LoVo (cell line): ENCODE measurements at regions not wholly inside any gene's neighbourhood (a gene's known extent, or its start where the extent isn't known, plus 50 kb on each side); places are given as distances from the start of the nearest gene placed in this dataset.
"Not testable (repeated sequence)": the region's sequence is repeated elsewhere in the genome, so short reads cannot be mapped to it uniquely, and the experiment has no call there.

Source experiments
- DNase-seq: peaks from one replicate; pipeline ENCODE4 v3.0.0-alpha.2; 2016; ENCODE audit warnings: low spot score

- no peak for DNase-seq
These were observed 288.9 kb downstream of the EDEM1 start for GRCh38 chr3:5476403-5476802.

- peak; percentile 16 for DNase-seq
These were observed 291.8 kb downstream of the EDEM1 start for GRCh38 chr3:5479229-5479799.

GRCh38 chr3:5480190-5480589, 292.7 kb downstream of the EDEM1 start:
- no peak for DNase-seq

- DNase-seq, result no peak
These were observed 297.9 kb downstream of the EDEM1 start for GRCh38 chr3:5485427-5485826.

GRCh38 chr3:5488771-5489170, 301.3 kb downstream of the EDEM1 start:
- DNase-seq, result no peak

GRCh38 chr3:5489536-5489935, 302.0 kb downstream of the EDEM1 start:
- DNase-seq, result no peak

GRCh38 chr3:5494905-5495519, 307.5 kb downstream of the EDEM1 start:
- DNase-seq, result no peak

- no peak for DNase-seq
These were observed 310.0 kb downstream of the EDEM1 start for GRCh38 chr3:5497497-5497896.

- no peak for DNase-seq
These were observed 311.5 kb downstream of the EDEM1 start for GRCh38 chr3:5498981-5499380.

GRCh38 chr3:5499404-5499803, 311.9 kb downstream of the EDEM1 start:
- no peak for DNase-seq

GRCh38 chr3:5503136-5503535, 315.6 kb downstream of the EDEM1 start:
- DNase-seq, result no peak

- no peak for DNase-seq
These were observed 316.6 kb downstream of the EDEM1 start for GRCh38 chr3:5504135-5504534.

- DNase-seq, result no peak
These were observed 317.7 kb downstream of the EDEM1 start for GRCh38 chr3:5505163-5505562.

GRCh38 chr3:5505997-5506396, 318.5 kb downstream of the EDEM1 start:
- no peak for DNase-seq

GRCh38 chr3:5508860-5509259, 321.4 kb downstream of the EDEM1 start:
- DNase-seq, result not testable (repeated sequence)

GRCh38 chr3:5510300-5510699, 322.8 kb downstream of the EDEM1 start:
- no peak for DNase-seq

GRCh38 chr3:5517921-5518320, 330.4 kb downstream of the EDEM1 start:
- DNase-seq, result no peak

- no peak for DNase-seq
These were observed 332.7 kb downstream of the EDEM1 start for GRCh38 chr3:5520237-5520636.

- DNase-seq, result no peak
These were observed 335.6 kb downstream of the EDEM1 start for GRCh38 chr3:5523125-5523524.

GRCh38 chr3:5531039-5531438, 343.5 kb downstream of the EDEM1 start:
- DNase-seq, result no peak

GRCh38 chr3:5531741-5532290, 344.3 kb downstream of the EDEM1 start:
- DNase-seq, result no peak

GRCh38 chr3:5540532-5540931, 353.0 kb downstream of the EDEM1 start:
- DNase-seq, result no peak

- DNase-seq, result no peak
These were observed 355.0 kb downstream of the EDEM1 start for GRCh38 chr3:5542472-5542871.

- DNase-seq, result no peak
These were observed 355.5 kb downstream of the EDEM1 start for GRCh38 chr3:5543047-5543446.
